ENCODE measurements at regions not wholly inside any gene's neighbourhood (a gene's known extent, or its start where the extent isn't known, plus 50 kb on each side); places are given as distances from the start of the nearest gene placed in this dataset.

DNA sequence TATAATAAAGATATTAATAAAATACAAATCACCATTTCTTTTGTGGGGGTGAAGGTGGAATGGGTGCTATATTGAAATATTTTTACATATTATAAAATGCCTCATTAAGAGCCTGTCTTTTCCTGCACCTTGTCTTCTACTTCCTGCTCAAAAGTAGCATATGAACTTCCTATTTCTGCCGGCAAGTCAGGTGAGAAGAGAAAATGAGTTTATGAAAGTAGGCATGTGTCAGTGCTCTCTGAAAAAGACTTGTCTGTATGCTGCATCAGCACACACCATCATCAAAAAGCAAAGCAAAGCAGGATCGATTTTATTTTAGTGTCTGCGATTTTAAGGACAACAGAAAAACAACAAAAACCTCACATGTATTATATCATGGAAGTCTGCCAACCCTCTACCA is 114.2 kb downstream of the RAP2A start:
- Mint-ChIP-seq H3K27me3 (ENCODE audit: unreplicated experiment) (peaks cover 4% of the 10 kb centered on the region), H3K36me3 (ENCODE audit: low read depth, unreplicated experiment) (no peaks in the 10 kb centered on the region), H3K4me3 (ENCODE audit: unreplicated experiment) (no peak overlapping the region), H3K4me1 (ENCODE audit: unreplicated experiment) (peaks cover 5% of the 10 kb centered on the region), H3K27ac (ENCODE audit: unreplicated experiment) (no peak overlapping the region), H3K9me3 (ENCODE audit: unreplicated experiment) (no peaks in the 10 kb centered on the region)
- TF ChIP-seq, protein P1, sequence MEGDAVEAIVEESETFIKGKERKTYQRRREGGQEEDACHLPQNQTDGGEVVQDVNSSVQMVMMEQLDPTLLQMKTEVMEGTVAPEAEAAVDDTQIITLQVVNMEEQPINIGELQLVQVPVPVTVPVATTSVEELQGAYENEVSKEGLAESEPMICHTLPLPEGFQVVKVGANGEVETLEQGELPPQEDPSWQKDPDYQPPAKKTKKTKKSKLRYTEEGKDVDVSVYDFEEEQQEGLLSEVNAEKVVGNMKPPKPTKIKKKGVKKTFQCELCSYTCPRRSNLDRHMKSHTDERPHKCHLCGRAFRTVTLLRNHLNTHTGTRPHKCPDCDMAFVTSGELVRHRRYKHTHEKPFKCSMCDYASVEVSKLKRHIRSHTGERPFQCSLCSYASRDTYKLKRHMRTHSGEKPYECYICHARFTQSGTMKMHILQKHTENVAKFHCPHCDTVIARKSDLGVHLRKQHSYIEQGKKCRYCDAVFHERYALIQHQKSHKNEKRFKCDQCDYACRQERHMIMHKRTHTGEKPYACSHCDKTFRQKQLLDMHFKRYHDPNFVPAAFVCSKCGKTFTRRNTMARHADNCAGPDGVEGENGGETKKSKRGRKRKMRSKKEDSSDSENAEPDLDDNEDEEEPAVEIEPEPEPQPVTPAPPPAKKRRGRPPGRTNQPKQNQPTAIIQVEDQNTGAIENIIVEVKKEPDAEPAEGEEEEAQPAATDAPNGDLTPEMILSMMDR (IDR thresholded peaks at IDR 0.05; ENCODE audit: unreplicated experiment): no peak
- DNase-seq (ENCODE audit: low spot score): no peak

DNA sequence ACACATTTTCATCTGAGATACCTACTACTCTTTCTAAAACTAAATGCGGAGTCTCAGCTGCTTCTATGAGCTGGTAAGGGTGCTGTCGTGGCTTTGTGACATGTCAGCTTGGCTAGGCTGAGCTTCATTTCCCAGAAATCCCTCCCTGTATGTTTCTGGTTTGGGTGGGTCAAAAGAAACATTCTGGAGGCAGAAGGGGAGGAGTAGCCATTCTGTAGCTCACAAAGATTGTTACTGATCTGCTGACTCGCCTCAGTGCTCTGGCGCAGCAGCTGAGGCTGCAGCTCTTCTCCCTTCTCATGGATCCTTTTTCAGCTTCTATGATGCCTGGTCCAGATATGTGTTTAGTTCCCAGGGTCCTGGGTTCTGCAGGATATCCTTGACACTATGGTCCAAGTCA is 114.7 kb downstream of the RAP2A start:
- Mint-ChIP-seq H3K27me3 (ENCODE audit: unreplicated experiment) (peaks cover 4% of the 10 kb centered on the region), H3K4me1 (ENCODE audit: unreplicated experiment) (peaks cover 3% of the 10 kb centered on the region), H3K9me3 (ENCODE audit: unreplicated experiment) (no peaks in the 10 kb centered on the region), H3K27ac (ENCODE audit: unreplicated experiment) (no peak overlapping the region), H3K36me3 (ENCODE audit: low read depth, unreplicated experiment) (no peaks in the 10 kb centered on the region), H3K4me3 (ENCODE audit: unreplicated experiment) (no peak overlapping the region)
- no peak for DNase-seq (ENCODE audit: low spot score)
- TF ChIP-seq, protein P1 (IDR thresholded peaks at IDR 0.05; ENCODE audit: unreplicated experiment): no peak

DNA sequence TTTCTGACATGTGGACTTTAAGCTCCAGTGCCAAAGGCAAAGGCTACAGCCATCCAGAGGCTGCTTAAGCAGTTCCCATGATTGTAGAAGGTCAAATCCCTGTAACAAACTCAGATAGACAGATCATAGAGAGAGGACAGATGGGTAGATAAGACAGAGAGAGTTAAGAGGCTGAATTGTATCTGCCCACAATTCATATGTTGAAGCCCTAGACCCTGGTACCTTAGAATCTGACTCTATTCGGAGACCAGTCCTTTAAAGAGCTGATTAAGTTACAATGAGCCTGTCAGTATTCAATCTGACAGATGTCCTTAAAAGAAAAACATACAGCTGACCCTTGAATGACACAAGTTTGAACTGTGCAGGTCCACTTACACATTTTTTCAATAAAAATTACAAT is 115.2 kb downstream of the RAP2A start:
- DNase-seq (ENCODE audit: low spot score): no peak
- H3K27me3 Mint-ChIP-seq (ENCODE audit: unreplicated experiment): peaks cover 4% of the 10 kb centered on the region
- TF ChIP-seq, protein P1 (IDR thresholded peaks at IDR 0.05; ENCODE audit: unreplicated experiment): no peak
- H3K27ac Mint-ChIP-seq (ENCODE audit: unreplicated experiment): no peak overlapping the region
- no peak overlapping the region for H3K4me3 Mint-ChIP-seq (ENCODE audit: unreplicated experiment)
- H3K36me3 Mint-ChIP-seq (ENCODE audit: low read depth, unreplicated experiment): no peaks in the 10 kb centered on the region
- H3K4me1 Mint-ChIP-seq (ENCODE audit: unreplicated experiment): peaks cover 3% of the 10 kb centered on the region
- H3K9me3 Mint-ChIP-seq (ENCODE audit: unreplicated experiment): no peaks in the 10 kb centered on the region

DNA sequence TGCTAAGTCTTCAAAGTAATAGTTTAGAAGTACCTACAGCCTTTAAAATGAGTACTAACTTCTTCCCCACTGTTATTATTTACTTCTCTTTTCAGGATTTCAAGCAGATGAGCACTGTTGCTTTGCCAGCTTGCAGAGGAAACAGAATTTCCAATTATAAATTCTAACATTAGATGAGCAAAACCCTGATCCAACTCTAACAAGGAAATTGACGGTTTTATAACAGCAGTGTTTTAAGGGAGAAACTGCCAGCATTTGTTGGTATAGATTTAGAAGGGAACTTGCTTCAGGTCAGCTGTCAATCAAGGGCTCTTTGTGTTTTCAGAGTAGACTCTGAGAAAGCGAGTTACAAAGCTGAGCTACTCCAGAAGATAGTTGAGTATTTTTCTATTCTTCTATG is 120.5 kb downstream of the RAP2A start:
- H3K27ac Mint-ChIP-seq (ENCODE audit: unreplicated experiment): no peak overlapping the region
- TF ChIP-seq, protein P1 (IDR thresholded peaks at IDR 0.05; ENCODE audit: unreplicated experiment): no peak
- peaks cover 3% of the 10 kb centered on the region for H3K4me1 Mint-ChIP-seq (ENCODE audit: unreplicated experiment)
- no peaks in the 10 kb centered on the region for H3K9me3 Mint-ChIP-seq (ENCODE audit: unreplicated experiment)
- no peak for DNase-seq (ENCODE audit: low spot score)
- H3K4me3 Mint-ChIP-seq (ENCODE audit: unreplicated experiment): no peak overlapping the region
- H3K36me3 Mint-ChIP-seq (ENCODE audit: low read depth, unreplicated experiment): no peaks in the 10 kb centered on the region
- H3K27me3 Mint-ChIP-seq (ENCODE audit: unreplicated experiment): peaks cover 1% of the 10 kb centered on the region

DNA sequence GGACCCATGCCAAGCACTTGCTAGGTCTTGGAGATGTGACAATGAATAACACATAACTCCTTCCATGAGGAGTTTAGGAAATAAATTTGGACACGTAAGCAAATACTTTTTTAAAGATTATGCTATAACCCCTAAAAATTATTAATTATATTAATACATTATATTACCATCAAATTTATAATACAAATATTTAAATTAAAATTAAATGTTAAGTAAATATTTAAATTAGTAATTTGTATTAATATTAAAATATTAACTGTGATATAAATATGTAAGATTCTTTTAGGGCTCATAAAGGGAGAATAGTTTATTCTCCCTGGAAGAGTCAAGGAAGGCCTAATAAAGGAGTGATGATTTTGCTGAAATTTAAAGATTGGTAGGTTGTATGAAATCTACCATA is 121.1 kb downstream of the RAP2A start:
- DNase-seq (ENCODE audit: low spot score): no peak
- Mint-ChIP-seq H3K27me3 (ENCODE audit: unreplicated experiment) (peaks cover 1% of the 10 kb centered on the region), H3K9me3 (ENCODE audit: unreplicated experiment) (no peaks in the 10 kb centered on the region), H3K36me3 (ENCODE audit: low read depth, unreplicated experiment) (no peaks in the 10 kb centered on the region), H3K4me3 (ENCODE audit: unreplicated experiment) (no peak overlapping the region), H3K4me1 (ENCODE audit: unreplicated experiment) (no peaks in the 10 kb centered on the region), H3K27ac (ENCODE audit: unreplicated experiment) (no peak overlapping the region)
- TF ChIP-seq, protein P1 (IDR thresholded peaks at IDR 0.05; ENCODE audit: unreplicated experiment): no peak

Measured in endothelial cell (in vitro differentiated cells).